ENCODE measurements at regions not wholly inside any gene's neighbourhood (a gene's known extent, or its start where the extent isn't known, plus 50 kb on each side); places are given as distances from the start of the nearest gene placed in this dataset.

DNA sequence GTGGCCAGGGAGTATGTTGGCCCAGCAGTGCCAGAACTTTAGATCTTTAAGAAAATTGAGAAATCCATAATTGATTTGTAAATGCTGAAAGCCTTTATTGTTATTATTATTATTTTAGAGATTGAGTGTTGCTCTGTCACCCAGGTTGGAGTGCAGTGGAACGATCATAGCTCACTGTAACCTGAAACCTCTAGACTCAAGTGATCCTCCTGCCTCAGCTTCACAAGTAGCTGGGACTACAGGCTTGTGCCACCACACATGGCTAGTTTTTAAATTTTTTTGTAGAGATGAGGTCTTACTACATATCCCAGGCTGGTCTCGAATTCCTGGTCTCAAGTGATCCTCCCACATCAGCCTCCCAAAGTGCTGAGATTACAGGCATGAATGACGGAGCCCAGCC is 143.2 kb upstream of the CCDC68 start:
- TF ChIP-seq EZH2 (IDR thresholded peaks at IDR 0.05) (no peak), POLR2AphosphoS5 (IDR thresholded peaks at IDR 0.05; ENCODE audit: borderline replicate concordance, low read depth, low read length) (no peak)
